Astrocyte (in vitro differentiated cells and primary cell): ENCODE measurements at regions not wholly inside any gene's neighbourhood (a gene's known extent, or its start where the extent isn't known, plus 50 kb on each side); places are given as distances from the start of the nearest gene placed in this dataset.
"Not testable (repeated sequence)": the region's sequence is repeated elsewhere in the genome, so short reads cannot be mapped to it uniquely, and the experiment has no call there.

Experiments used
- DNase-seq: peaks from one replicate; pipeline ENCODE4 v3.0.0-alpha.2; 2010; ENCODE audit warnings: low read depth
- FAIRE-seq: peaks from 2 replicates; lab custom pipeline; 2011; peaks lifted over from hg19 to GRCh38; lab: Jason Lieb, UNC
- H2AFZ ChIP-seq: 2 replicates; pipeline ENCODE4 v1.6.0; 2012; ENCODE audit warnings: low read depth, low read length, inconsistent platforms
- H3K27ac ChIP-seq: 2 replicates; pipeline ENCODE4 v1.5.1; 2011; ENCODE audit warnings: low read depth, low read length, inconsistent platforms
- H3K27me3 ChIP-seq: 2 replicates; pipeline ENCODE4 v1.6.0; 2011; ENCODE audit warnings: low read length, inconsistent platforms; ENCODE audit not compliant: insufficient read depth
- H3K36me3 ChIP-seq: 2 replicates; pipeline ENCODE4 v1.5.1; 2011; ENCODE audit warnings: low read length, inconsistent platforms; ENCODE audit not compliant: insufficient read depth
- H3K4me1 ChIP-seq: 2 replicates; pipeline ENCODE4 v1.5.1; 2011; ENCODE audit warnings: low read length, inconsistent platforms; ENCODE audit not compliant: insufficient read depth
- H3K4me2 ChIP-seq: 2 replicates; pipeline ENCODE4 v1.6.0; 2012; ENCODE audit warnings: low read length, inconsistent platforms
- H3K4me3 ChIP-seq: 2 replicates; pipeline ENCODE4 v1.5.1; 2011; ENCODE audit warnings: low read depth, mild to moderate bottlenecking, low read length, inconsistent platforms; ENCODE audit not compliant: insufficient read depth
- H3K79me2 ChIP-seq: 2 replicates; pipeline ENCODE4 v1.6.0; 2012; ENCODE audit warnings: mild to moderate bottlenecking, low read length, inconsistent platforms; ENCODE audit not compliant: insufficient read depth
- H3K9ac ChIP-seq: 2 replicates; pipeline ENCODE4 v1.6.0; 2012; ENCODE audit warnings: mild to moderate bottlenecking, low read length, inconsistent platforms
- H3K9me3 ChIP-seq: 2 replicates; pipeline ENCODE4 v1.5.1; 2012; ENCODE audit warnings: low read depth, mild to moderate bottlenecking, low read length, inconsistent platforms; ENCODE audit not compliant: insufficient read depth
- H4K20me1 ChIP-seq: 2 replicates; pipeline ENCODE4 v1.6.0; 2012; ENCODE audit warnings: low read length, inconsistent platforms; ENCODE audit not compliant: insufficient read depth
- H3K27ac Mint-ChIP-seq: one replicate; pipeline ENCODE4 v1.8.0; 2021; ENCODE audit warnings: mild to moderate bottlenecking, mixed read lengths; ENCODE audit not compliant: unreplicated experiment
- H3K27me3 Mint-ChIP-seq: one replicate; pipeline ENCODE4 v1.8.0; 2021; ENCODE audit warnings: low read depth, mixed read lengths; ENCODE audit not compliant: unreplicated experiment
- H3K36me3 Mint-ChIP-seq: one replicate; pipeline ENCODE4 v1.8.0; 2021; ENCODE audit warnings: low read depth, mixed read lengths; ENCODE audit not compliant: unreplicated experiment
- H3K4me1 Mint-ChIP-seq: one replicate; pipeline ENCODE4 v1.8.0; 2021; ENCODE audit warnings: low read depth, mixed read lengths; ENCODE audit not compliant: unreplicated experiment
- H3K4me3 Mint-ChIP-seq: one replicate; pipeline ENCODE4 v1.8.0; 2021; ENCODE audit warnings: mild to moderate bottlenecking, moderate library complexity, mixed read lengths; ENCODE audit not compliant: unreplicated experiment
- H3K9me3 Mint-ChIP-seq: one replicate; pipeline ENCODE4 v1.8.0; 2021; ENCODE audit warnings: mild to moderate bottlenecking, mixed read lengths; ENCODE audit not compliant: unreplicated experiment

DNA sequence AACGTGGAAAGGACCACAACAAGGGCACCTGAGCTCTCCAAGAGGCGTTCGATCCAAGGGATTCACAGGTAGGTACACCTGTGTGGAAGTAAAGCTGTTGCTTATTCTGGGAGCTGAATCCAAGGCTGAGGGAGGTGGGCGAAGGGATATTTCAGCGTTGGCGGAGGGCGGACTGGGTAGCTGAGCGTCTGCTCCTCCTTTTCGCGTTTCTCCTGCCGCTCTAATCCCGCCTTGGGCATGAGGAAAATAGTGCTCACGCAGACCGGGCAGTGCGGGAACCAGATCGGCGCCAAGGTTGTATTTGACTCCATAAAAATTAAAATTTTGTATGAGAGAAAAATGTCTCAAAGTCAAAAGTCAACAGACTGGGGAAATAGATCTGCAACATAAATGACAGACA, 3966.2 kb upstream of the OR11H1 start:
- DNase-seq, H3K9ac ChIP-seq, H3K36me3 ChIP-seq, FAIRE-seq, H3K4me1 ChIP-seq, H3K4me2 ChIP-seq, H2AFZ ChIP-seq, H3K4me3 ChIP-seq, H4K20me1 ChIP-seq, H3K27me3 Mint-ChIP-seq, H3K36me3 Mint-ChIP-seq, H3K27ac Mint-ChIP-seq, H3K27ac ChIP-seq, H3K4me1 Mint-ChIP-seq, H3K79me2 ChIP-seq, H3K27me3 ChIP-seq, H3K9me3 ChIP-seq, H3K4me3 Mint-ChIP-seq: not testable (repeated sequence)
- peaks cover 11% of the 10 kb centered on the region for H3K9me3 Mint-ChIP-seq

DNA sequence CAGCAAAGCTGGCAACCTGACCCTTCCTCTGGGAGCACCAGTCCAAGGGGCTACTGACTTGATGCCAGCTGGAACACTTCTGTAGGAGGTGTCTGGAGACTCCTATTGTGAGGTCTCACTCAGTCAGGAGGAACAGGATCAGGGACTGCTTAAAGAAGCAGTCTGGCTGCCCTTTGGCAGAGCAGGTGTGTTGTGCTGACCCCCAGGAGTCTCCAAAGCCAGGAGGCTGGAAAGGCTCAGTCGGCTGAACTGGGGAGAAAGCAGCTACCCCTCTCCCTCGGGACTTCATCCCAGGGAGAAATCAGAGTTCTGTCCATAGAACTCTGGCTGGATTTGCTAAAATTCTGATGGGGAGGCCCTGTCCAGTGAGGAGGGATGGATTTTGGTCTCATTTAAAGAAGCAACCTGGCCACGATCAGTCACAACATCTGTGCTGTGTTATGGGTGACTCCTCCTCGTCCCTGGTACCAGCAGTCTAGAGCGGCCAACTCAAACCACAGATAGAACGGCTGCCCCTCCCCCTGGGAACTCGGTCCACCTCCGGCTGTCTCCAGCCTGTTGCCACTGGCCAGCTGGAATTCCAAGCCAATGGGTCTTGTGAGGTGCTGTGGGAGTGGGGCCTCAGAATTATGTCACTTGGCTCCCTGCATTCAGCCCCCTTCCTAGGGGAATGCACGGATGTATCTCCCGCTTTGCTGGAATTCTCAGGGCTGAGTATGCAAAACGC, 3959.0 kb upstream of the OR11H1 start:
- H3K4me3 Mint-ChIP-seq, H3K36me3 Mint-ChIP-seq, H3K27me3 ChIP-seq, H3K4me1 Mint-ChIP-seq, H3K27me3 Mint-ChIP-seq, H3K36me3 ChIP-seq, FAIRE-seq, H3K4me3 ChIP-seq, H4K20me1 ChIP-seq, H3K9ac ChIP-seq, H3K4me2 ChIP-seq, H2AFZ ChIP-seq, H3K27ac ChIP-seq, H3K27ac Mint-ChIP-seq, H3K79me2 ChIP-seq, DNase-seq, H3K4me1 ChIP-seq: not testable (repeated sequence)
- peaks cover 13% of the 10 kb centered on the region for H3K9me3 ChIP-seq
- peaks cover 28% of the 10 kb centered on the region for H3K9me3 Mint-ChIP-seq

DNA sequence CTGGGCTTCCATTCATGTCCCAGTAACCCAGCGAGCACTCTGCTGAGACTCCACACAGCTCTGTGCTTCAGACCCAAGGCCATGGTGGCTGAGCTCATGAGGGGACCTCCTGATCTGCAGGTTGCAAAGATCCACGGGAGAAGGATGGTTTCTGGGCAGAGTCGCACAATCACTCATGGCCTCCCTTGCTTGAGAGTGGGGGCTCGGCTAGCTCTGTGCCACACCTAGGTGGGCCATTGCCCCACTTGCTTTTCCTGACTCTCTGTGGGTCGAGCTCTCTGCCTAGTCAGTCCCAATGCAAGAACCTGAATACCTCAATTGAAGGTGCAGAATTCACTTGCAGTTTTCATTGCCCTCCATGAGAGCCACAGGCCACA, 3958.4 kb upstream of the OR11H1 start:
- not testable (repeated sequence) for DNase-seq, FAIRE-seq, H3K4me3 ChIP-seq, H3K36me3 ChIP-seq, H3K27me3 ChIP-seq, H3K36me3 Mint-ChIP-seq, H3K9ac ChIP-seq, H3K4me1 ChIP-seq, H2AFZ ChIP-seq, H3K4me1 Mint-ChIP-seq, H3K4me3 Mint-ChIP-seq, H4K20me1 ChIP-seq, H3K27ac Mint-ChIP-seq, H3K4me2 ChIP-seq, H3K27ac ChIP-seq, H3K27me3 Mint-ChIP-seq, H3K79me2 ChIP-seq
- peaks cover 31% of the 10 kb centered on the region for H3K9me3 Mint-ChIP-seq
- peaks cover 18% of the 10 kb centered on the region for H3K9me3 ChIP-seq

DNA sequence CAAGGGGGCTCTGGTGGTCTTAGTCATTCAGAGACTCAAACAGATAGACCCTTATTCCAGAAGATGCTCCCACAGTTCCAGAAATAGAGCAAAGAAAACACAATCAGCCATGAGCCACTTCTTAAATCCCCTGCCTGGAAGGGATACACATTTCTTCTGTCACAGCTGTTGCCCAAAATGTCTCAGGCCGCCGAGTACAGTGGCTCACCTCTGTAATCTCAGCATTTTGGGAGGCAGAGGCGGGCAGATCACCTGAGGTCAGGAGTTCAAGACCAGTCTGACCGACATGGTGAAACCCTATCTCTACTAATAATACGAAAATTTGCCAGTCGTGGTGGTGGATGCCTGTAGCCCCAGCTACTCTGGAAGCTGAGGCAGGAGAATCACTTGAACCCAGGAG, 3954.8 kb upstream of the OR11H1 start:
- FAIRE-seq, H3K4me2 ChIP-seq, H3K36me3 Mint-ChIP-seq, H3K4me1 Mint-ChIP-seq, H3K27me3 ChIP-seq, H2AFZ ChIP-seq, H3K4me1 ChIP-seq, H3K27ac ChIP-seq, DNase-seq, H4K20me1 ChIP-seq, H3K36me3 ChIP-seq, H3K27ac Mint-ChIP-seq, H3K9ac ChIP-seq, H3K27me3 Mint-ChIP-seq, H3K4me3 Mint-ChIP-seq, H3K79me2 ChIP-seq, H3K4me3 ChIP-seq: not testable (repeated sequence)
- H3K9me3 ChIP-seq, result peaks cover 29% of the 10 kb centered on the region
- H3K9me3 Mint-ChIP-seq, result peaks cover 34% of the 10 kb centered on the region

DNA sequence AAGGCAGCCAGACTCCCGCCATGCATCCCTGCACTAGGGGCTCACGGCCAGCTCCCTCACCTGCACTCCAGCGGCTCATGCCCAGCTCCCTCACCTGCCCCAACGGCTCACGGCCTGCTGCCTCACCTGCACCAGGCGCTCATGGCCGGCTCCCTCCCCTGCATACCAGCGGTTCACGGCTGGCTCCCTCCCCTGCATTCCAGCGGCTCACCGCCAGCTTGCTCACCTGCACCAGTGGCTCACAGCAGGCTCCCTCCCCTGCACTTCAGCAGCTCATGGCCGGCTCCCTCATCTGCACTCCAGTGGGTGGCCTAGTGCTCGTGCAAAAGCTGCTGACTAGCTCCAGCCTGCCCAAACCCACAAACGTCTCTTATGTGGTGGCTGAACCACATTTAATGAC, 3953.8 kb upstream of the OR11H1 start:
- H3K9ac ChIP-seq, H3K27ac ChIP-seq, H3K36me3 ChIP-seq, H3K79me2 ChIP-seq, H3K4me2 ChIP-seq, H3K27me3 Mint-ChIP-seq, H3K4me3 Mint-ChIP-seq, H3K36me3 Mint-ChIP-seq, H3K27ac Mint-ChIP-seq, H4K20me1 ChIP-seq, H3K4me3 ChIP-seq, H3K4me1 Mint-ChIP-seq, H2AFZ ChIP-seq, DNase-seq, FAIRE-seq, H3K4me1 ChIP-seq, H3K27me3 ChIP-seq: not testable (repeated sequence)
- peaks cover 33% of the 10 kb centered on the region for H3K9me3 Mint-ChIP-seq
- H3K9me3 ChIP-seq, result peaks cover 24% of the 10 kb centered on the region

DNA sequence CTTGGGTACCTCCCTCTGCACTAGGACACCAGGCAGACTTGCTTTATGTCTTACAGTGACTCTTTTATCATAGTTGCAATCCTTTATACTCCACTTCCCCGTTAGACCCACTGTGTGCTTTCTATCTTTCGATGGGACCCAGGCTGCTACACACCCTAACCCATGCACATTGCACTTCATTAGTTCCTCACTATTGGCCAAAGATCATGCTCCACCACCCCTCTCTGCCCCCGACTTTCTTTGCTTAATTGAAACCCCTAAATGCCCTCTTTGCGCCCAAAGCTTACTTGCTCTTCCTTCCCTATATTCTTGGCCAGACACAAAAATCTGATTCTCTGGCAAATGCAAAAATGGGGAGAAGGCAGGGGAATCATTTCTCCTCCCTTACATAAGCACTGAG, 3953.3 kb upstream of the OR11H1 start:
- not testable (repeated sequence) for H3K79me2 ChIP-seq, H3K27me3 ChIP-seq, H3K9ac ChIP-seq, H3K27me3 Mint-ChIP-seq, H3K4me2 ChIP-seq, DNase-seq, FAIRE-seq, H3K4me3 Mint-ChIP-seq, H3K4me1 ChIP-seq, H3K27ac Mint-ChIP-seq, H4K20me1 ChIP-seq, H3K4me1 Mint-ChIP-seq, H2AFZ ChIP-seq, H3K36me3 Mint-ChIP-seq, H3K4me3 ChIP-seq, H3K27ac ChIP-seq, H3K36me3 ChIP-seq
- H3K9me3 Mint-ChIP-seq, result peaks cover 31% of the 10 kb centered on the region
- H3K9me3 ChIP-seq, result peaks cover 20% of the 10 kb centered on the region
